ENCODE measurements at regions not wholly inside any gene's neighbourhood (a gene's known extent, or its start where the extent isn't known, plus 50 kb on each side); places are given as distances from the start of the nearest gene placed in this dataset.

GRCh38 chr12:115478505-115478904 is 794.5 kb upstream of the TBX3 start:
- TF ChIP-seq CTCF (conservative IDR thresholded peaks at IDR 0.05; ENCODE audit: low read depth, low read length) (no peak), EZH2 (IDR thresholded peaks at IDR 0.05; ENCODE audit: low read length, unreplicated experiment) (no peak), EZH2phosphoT487 (IDR thresholded peaks at IDR 0.05; ENCODE audit: borderline replicate concordance, low read length) (no peak)
